GM18873 (cell line): ENCODE measurements at regions not wholly inside any gene's neighbourhood (a gene's known extent, or its start where the extent isn't known, plus 50 kb on each side); places are given as distances from the start of the nearest gene placed in this dataset.

Source experiments
- ATAC-seq: cut with Tn5 transposase; IDR thresholded peaks from one replicate; pipeline ENCODE4 v1.9.1; 2021; ENCODE audit warnings: mild to moderate bottlenecking, moderate library complexity, moderate number of reproducible peaks; ENCODE audit not compliant: unreplicated experiment, low FRiP score

GRCh38 chr9:78486661-78487060 lies 189.7 kb downstream of the PSAT1 start:
- no peak for ATAC-seq

GRCh38 chr9:78490231-78490630 lies 193.3 kb downstream of the PSAT1 start:
- ATAC-seq = no peak

GRCh38 chr9:78491402-78491801 lies 194.5 kb downstream of the PSAT1 start:
- no peak for ATAC-seq

GRCh38 chr9:78493166-78493742 lies 196.3 kb downstream of the PSAT1 start:
- ATAC-seq = no peak

- ATAC-seq = no peak
Measured at GRCh38 chr9:78502566-78502965, 205.6 kb downstream of the PSAT1 start.

- ATAC-seq = no peak
Measured at GRCh38 chr9:78505546-78505945, 208.6 kb downstream of the PSAT1 start.

- no peak for ATAC-seq
Measured at GRCh38 chr9:78507037-78507436, 210.1 kb downstream of the PSAT1 start.

- ATAC-seq = no peak
Measured at GRCh38 chr9:78510035-78510434, 213.1 kb downstream of the PSAT1 start.

- no peak for ATAC-seq
Measured at GRCh38 chr9:78515108-78515507, 218.2 kb downstream of the PSAT1 start.

- no peak for ATAC-seq
Measured at GRCh38 chr9:78519786-78520185, 222.9 kb downstream of the PSAT1 start.

GRCh38 chr9:78521680-78522079 lies 224.8 kb downstream of the PSAT1 start:
- ATAC-seq = no peak

GRCh38 chr9:78525986-78526560 lies 229.1 kb downstream of the PSAT1 start:
- no peak for ATAC-seq

GRCh38 chr9:78533500-78533899 lies 236.6 kb downstream of the PSAT1 start:
- ATAC-seq = no peak

- ATAC-seq = no peak
Measured at GRCh38 chr9:78539188-78539587, 242.3 kb downstream of the PSAT1 start.

GRCh38 chr9:78539904-78540303 lies 243.0 kb downstream of the PSAT1 start:
- ATAC-seq = no peak

- ATAC-seq = no peak
Measured at GRCh38 chr9:78541868-78542443, 245.0 kb downstream of the PSAT1 start.

- ATAC-seq = no peak
Measured at GRCh38 chr9:78542491-78543181, 245.7 kb downstream of the PSAT1 start.

- no peak for ATAC-seq
Measured at GRCh38 chr9:78543353-78543752, 246.4 kb downstream of the PSAT1 start.

GRCh38 chr9:78544230-78544629 lies 247.3 kb downstream of the PSAT1 start:
- ATAC-seq = no peak

- no peak for ATAC-seq
Measured at GRCh38 chr9:78547831-78548230, 250.9 kb downstream of the PSAT1 start.

- ATAC-seq = no peak
Measured at GRCh38 chr9:78548670-78549069, 251.7 kb downstream of the PSAT1 start.

- no peak for ATAC-seq
Measured at GRCh38 chr9:78549711-78550110, 252.8 kb downstream of the PSAT1 start.
